ENCODE measurements at regions not wholly inside any gene's neighbourhood (a gene's known extent, or its start where the extent isn't known, plus 50 kb on each side); places are given as distances from the start of the nearest gene placed in this dataset.
"Not testable (repeated sequence)": the region's sequence is repeated elsewhere in the genome, so short reads cannot be mapped to it uniquely, and the experiment has no call there.

GRCh38 chr2:163155279-163155883 lies 316.8 kb upstream of the KCNH7 start:
- DNase-seq (ENCODE audit: low read depth): peak; percentile 4
- no peak overlapping the region for H3K4me3 ChIP-seq (ENCODE audit: low read depth, low read length)
- peak; percentile 48 for TF ChIP-seq CTCF (IDR thresholded peaks at IDR 0.05; ENCODE audit: low read depth, low read length, missing control alignments)

DNA sequence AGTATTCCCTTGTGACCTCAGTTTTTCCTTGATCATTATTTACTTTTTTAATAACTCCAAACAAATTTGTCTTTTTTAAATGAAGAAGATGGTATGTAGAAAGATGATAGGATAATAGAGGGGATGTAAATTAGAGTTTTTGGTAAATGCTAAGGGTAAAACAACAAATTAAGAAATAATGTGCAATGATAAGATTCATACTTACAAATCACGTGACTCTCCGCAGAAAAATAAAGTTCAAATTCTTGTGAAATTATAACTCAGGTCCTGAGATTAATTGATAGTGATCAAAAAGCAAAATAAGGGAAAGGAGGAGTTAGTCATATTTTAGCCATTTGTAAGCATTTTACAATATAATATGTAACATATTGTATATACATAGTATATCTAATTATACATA lies 304.1 kb upstream of the KCNH7 start:
- no peak overlapping the region for H3K4me3 ChIP-seq (ENCODE audit: low read depth, low read length)
- DNase-seq (ENCODE audit: low read depth): no peak
- no peak for TF ChIP-seq CTCF (IDR thresholded peaks at IDR 0.05; ENCODE audit: low read depth, low read length, missing control alignments)

DNA sequence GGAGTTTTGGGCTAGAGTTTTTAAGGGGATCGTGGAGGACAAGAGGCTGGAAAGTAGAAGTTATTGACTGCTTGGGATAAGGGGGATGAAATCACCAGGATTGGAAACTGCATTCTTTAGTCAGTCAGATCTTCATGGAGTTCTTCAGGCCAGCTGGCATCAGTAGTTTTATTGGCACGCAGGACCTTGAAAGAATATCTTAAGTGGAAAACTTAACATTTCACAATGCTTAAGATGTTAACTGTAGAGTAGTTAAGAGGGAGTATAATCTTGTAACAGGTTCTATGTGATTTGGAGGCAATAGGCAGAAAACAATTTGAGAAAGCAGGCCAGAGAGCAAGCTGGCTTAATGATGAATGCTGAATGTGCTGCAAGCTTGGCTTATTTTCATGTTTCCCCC lies 300.4 kb upstream of the KCNH7 start:
- DNase-seq (ENCODE audit: low read depth): no peak
- TF ChIP-seq CTCF (IDR thresholded peaks at IDR 0.05; ENCODE audit: low read depth, low read length, missing control alignments): no peak
- H3K4me3 ChIP-seq (ENCODE audit: low read depth, low read length): no peak overlapping the region

DNA sequence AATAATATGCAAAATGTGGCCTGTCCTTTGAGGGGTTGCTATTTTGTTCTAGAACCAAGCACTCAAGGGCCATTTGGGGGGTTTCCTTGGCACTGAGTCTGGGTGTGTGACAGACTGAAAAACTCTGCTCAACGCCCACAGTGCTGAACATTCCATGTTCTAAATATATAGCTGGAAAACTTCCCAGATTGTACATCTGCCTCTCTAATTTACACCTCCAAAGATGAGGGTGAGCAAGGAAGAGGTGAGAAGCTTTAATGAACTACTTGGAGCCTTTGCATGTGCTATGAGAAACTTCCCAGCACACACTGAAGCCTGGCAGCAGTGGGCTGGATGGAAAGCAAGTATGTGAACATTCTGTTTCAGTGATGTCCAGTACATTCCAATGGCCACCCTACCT lies 296.7 kb upstream of the KCNH7 start:
- no peak for DNase-seq (ENCODE audit: low read depth)
- TF ChIP-seq CTCF (IDR thresholded peaks at IDR 0.05; ENCODE audit: low read depth, low read length, missing control alignments): no peak
- no peak overlapping the region for H3K4me3 ChIP-seq (ENCODE audit: low read depth, low read length)

- DNase-seq (ENCODE audit: low read depth): no peak
- TF ChIP-seq CTCF (IDR thresholded peaks at IDR 0.05; ENCODE audit: low read depth, low read length, missing control alignments): no peak
- H3K4me3 ChIP-seq (ENCODE audit: low read depth, low read length): no peak overlapping the region
These were observed 295.0 kb upstream of the KCNH7 start for GRCh38 chr2:163133602-163134001.

DNA sequence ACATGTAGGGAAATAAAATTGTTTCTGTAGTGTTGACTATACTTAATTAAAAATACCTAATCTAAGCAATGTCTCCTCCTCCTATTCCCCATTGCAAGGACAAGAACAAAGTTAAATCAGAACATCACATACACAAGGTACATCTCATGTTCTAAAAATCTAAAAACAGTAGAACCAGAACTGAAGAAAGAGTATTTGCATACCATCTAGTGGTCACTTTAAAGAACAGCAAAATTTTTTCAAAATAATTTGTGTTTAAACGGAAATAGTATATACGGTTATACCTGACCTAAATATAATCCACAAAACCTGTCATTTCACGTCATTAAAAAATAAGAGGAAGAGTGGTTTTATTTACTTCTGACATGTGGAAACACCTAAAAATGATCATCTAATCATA lies 294.3 kb upstream of the KCNH7 start:
- TF ChIP-seq CTCF (IDR thresholded peaks at IDR 0.05; ENCODE audit: low read depth, low read length, missing control alignments): peak; percentile 33
- no peak overlapping the region for H3K4me3 ChIP-seq (ENCODE audit: low read depth, low read length)
- no peak for DNase-seq (ENCODE audit: low read depth)

- DNase-seq (ENCODE audit: low read depth); H3K4me3 ChIP-seq (ENCODE audit: low read depth, low read length): not testable (repeated sequence)
These were observed 293.6 kb upstream of the KCNH7 start for GRCh38 chr2:163132207-163132606.
